Renal cortical epithelial cell (primary cell): ENCODE measurements at regions not wholly inside any gene's neighbourhood (a gene's known extent, or its start where the extent isn't known, plus 50 kb on each side); places are given as distances from the start of the nearest gene placed in this dataset.

Experiments
- DNase-seq: peaks from one replicate; pipeline ENCODE4 v3.0.0-alpha.2; 2011; ENCODE audit warnings: low read depth

DNA sequence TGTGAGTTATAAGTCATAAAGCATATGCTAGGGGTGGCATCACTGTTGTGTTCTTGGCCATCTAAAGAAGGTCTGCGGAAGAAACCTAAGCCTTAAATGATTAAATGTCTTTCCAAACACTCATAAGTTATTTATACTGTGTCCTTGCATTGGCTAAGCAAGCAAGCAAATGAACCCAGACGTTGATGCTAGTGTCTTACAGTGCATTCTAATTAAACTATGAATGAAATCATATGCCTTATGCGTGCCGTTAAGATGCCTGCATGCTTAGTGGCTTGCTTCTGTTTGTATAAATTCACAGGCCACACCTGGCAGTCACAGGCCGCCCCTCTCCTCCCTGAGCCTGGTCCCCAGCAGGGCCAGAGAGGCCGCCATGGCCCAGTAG is 49.9 kb downstream of the RIN2 start:
- no peak for DNase-seq

DNA sequence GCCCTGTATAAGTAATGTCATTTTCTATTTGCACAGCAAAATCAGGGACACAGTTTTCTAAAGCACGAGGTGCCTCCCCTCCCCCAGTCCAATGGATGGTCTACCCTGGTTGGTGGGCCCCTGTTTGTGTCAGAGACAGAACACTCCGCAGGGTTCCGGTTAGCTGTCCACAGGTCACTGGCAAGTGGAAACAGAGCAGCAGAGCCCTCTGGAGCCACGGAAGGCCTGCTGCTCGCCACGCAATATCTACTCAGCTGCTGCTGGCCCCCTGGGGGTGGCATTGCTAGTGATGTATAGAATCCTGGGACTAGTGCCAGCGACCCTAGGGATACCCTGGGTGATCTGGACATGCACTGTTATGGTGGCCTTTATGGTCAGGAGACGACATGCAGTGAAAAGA is 50.4 kb downstream of the RIN2 start:
- DNase-seq, result no peak

DNA sequence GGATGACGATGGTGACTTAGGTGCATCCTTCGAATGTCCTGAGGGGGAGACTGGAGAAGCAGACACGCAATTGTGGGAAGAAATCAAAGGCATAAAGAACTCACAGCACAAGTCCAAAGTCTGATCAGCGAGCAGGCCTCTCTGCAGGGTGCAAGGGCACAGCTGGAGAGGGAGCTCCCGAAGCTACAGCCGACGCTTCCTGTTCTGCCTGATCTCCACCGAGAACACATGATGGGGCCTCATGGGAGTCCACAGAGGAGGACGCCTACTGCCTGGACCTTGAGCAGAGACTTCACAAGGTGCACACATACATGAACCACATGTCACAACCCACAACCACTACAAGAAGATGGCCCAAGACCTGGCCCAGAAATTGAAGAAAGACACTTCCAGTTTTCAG is 51.4 kb downstream of the RIN2 start:
- DNase-seq, result no peak

DNA sequence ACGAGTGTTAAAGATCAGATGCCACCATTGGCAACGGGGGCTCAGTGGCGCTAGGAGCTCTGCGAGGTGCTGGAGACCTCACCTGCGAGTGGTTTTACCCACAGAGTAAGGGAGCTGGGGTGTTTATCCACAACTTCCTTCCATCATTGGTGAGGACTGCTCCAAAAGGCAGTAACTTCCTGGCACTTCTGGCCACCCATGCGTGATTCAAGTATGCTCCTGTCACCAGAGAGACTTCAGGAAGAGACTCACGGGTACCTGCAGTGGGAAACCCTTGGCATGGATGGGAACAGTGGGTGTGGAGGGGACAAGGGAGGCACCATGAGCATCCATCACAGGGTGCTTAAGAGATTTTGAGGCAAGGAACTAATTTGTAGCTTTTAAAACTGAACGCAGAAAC is 53.2 kb downstream of the RIN2 start:
- DNase-seq, result no peak

DNA sequence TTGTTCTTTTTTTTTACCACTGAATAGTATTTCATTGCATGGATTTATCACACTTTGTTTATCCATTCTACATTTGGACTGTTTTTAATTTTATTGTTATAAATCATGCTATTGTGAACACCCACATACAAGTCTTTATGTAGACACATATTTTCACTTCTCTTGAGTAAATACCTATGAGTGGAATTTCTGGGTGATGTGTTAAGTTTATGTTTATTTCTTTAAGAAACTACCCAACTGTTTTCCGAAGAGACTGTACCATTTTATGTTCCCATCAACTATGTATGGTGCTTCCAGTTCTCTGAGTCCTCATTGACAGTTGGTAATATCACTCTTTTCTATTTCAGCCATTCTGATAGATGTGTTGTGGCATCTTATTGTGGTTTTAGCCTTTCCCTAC is 54.0 kb downstream of the RIN2 start:
- no peak for DNase-seq

GRCh38 chr20:19812696-19813095 is 54.6 kb downstream of the RIN2 start:
- DNase-seq, result no peak

DNA sequence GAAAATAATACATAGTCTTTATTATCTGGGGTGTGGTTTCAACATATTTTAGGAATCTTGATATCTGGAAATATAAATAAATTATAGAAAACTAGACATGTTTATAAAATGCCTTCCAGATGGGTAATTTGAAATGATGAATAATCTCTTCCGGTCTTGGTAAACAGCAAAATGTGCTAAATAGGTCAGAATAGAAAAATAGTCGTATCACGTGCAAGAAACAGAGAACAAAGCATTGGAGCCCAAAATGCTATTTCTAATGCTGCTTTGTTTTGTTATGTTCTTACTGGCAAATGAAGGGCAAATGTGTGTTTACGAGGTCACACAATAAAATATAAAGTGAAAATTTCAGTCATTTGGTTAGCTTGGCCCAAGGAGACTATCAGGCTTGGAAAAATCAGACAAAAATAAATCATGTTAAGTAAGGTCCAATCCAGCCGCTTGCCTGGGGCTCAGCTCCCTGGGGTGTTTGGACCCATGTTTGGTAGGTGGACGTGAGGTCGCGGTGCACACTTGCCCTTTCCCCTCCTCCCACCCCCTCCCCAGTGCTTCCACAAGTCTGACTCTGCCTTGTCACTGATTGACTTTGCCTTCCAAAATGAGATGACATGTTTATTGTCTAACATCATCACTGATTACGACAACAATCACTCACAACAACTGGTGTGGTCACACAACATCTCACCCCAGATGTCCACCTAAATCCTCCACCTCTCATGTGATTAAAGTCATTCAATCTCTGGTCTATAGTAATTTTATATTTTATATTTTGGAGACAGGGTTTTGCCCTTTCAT is 56.0 kb downstream of the RIN2 start:
- peak; percentile 49 for DNase-seq

DNA sequence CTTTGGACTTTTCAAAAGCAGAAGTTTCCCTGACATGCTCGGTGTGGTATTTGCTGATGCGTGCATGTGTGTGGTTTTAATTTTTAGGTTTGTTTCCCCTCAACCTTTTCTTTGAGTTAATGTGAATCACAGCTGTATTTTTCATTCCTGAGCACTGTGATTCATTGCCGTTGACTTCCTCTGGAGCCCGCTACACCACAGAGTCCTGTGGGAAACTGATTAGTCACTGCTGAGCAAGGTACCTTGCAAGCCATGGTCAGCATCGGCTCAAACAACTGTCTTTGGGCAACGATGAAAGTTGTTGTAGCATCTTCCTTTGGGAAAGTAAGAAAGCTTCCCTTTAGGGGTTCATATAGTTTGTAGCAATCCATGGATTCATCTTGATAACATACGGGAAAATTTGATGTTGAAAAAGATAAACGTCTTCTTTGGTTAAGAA is 57.5 kb downstream of the RIN2 start:
- DNase-seq, result peak; percentile 99

- peak; percentile 79 for DNase-seq
Measured at GRCh38 chr20:19816386-19816785, 58.3 kb downstream of the RIN2 start.

DNA sequence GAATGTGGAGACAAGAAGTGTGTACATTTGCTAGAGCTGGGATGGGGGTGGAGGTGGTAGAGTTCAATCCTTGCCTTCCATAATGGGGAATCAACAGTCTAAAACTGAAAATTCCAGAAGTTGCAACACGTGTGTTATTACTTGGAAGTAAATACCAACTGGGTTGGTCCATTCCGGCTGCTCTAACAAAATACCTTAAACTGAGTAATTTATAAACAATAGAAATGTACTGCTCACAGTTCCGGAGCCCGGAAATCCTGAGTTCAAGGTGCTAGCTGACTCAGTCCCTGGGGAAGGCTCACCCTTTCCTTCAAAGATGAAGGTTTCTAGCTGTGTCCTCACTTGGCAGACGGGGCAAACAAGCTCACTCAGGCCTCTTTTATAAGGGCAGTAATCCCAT is 59.0 kb downstream of the RIN2 start:
- peak; percentile 96 for DNase-seq

- no peak for DNase-seq
Measured at GRCh38 chr20:19819149-19819548, 61.1 kb downstream of the RIN2 start.

DNA sequence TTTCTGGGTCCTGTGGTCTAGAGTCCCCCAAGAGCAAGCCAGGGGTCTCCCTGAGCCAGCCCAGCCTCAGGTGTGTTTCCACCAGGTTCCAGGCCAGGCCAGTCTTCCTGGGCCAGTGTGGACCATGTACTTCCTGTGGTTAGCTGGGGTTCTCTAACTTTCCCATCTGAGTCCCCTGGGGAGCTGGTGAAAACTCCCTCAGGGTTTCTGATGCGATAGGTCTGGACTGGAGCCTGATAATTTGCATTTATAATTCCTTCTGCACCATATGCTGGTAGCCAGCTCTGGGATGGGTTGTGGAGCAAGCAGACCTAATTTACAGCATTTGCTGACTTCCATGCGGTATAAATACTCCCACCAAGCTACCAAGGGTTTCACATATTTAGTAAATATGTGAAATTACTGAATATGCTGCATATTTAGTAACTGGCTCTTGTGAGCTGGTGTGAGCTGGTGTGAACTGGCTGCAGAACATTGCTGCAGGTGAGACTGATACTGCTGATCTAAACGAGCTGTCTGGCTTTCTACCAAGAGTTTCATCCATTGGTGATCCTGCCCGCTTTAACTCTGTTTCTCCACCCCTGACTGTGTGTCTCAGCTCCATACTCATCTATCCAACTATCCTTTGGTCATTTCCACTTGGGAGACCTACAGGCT is 62.6 kb downstream of the RIN2 start:
- DNase-seq, result peak; percentile 23

DNA sequence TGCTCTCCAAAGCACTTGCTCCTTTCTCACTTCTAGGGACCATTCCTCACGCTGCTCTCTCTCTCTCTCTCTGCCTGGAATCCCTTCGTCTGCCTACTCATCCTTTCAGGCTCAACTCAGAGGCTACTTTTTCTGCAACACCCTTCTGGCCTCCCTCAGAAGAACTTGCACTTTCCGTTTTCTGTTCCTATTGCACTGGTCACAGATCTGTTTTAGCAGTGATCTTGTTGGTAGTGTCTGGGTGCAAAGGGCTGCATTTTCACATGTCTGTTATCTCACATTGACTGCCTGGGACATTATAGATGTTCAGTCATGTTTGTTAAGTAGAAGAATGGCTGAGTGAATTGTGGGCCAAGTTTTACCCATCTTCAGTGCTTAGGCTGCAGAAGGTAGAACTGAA is 63.5 kb downstream of the RIN2 start:
- no peak for DNase-seq

GRCh38 chr20:19823216-19823615 is 65.2 kb downstream of the RIN2 start:
- DNase-seq, result no peak

GRCh38 chr20:19823971-19824370 is 65.9 kb downstream of the RIN2 start:
- no peak for DNase-seq

DNA sequence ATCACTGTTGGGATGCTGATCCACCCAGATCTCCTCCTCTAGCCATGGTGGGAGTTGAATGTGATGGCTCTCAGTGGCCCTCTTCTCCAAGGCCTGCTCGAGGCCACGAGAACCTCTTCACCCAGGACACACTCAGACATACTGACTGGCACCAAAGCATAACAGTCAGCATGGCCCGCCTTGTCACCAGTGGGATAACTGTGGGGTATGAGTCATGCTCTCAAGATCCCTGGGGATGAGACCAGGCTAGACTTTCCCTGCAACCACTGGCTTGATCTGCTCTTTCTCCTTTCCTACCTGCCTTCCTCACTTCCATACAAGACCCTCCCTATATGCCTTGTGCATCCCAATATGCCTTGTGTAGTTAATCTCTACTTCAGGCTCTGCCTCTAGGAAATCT is 66.8 kb downstream of the RIN2 start:
- no peak for DNase-seq

GRCh38 chr20:19826179-19826914 is 68.3 kb downstream of the RIN2 start:
- no peak for DNase-seq

- no peak for DNase-seq
Measured at GRCh38 chr20:19827818-19828217, 69.8 kb downstream of the RIN2 start.

DNA sequence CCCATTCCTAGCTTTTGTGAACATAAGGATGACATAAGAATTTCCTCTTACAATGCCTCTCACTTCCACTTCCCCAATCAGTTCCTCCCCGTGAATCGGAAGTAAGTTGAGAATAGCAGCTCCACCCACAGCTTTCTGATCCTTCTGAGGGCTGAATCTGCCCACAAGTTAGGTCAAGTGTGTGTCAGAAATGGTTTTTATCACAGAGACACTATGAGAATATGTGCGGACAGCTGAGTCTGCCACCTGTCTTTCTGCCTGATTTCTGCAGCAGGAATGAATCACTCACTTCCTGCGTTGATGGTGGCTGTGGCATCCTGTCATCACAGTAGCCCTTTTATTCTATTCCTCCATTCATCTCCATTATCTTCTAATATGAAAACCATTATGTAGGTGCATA is 70.2 kb downstream of the RIN2 start:
- DNase-seq, result peak; percentile 38

DNA sequence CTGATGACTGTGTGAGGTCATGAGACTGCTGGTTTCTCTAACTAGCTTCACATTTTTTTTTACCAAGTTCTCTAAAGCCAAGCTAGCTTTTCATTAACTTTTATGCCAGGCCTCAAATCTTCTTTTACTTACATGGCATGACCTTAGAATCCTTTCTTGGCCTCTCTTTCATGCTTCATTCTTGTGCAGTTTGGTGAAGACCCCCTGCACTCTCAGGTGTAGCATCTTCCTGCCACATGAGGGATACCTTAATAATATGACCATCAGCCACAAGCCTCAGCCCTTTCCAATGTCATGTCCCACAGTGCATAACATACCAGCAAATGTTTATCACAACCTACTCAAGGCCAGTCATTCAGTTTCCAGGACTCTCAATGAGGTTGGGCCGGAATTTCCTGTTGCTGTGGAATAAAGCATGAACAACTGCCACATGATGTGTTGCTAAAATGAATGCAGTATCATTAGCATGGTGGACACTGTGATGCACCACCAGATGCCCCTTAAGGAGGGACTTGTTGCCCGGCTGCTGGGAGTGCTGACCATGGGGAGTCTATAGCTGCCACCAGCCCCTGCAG is 72.2 kb downstream of the RIN2 start:
- peak; percentile 83 for DNase-seq

GRCh38 chr20:19832875-19833274 is 74.8 kb downstream of the RIN2 start:
- no peak for DNase-seq

DNA sequence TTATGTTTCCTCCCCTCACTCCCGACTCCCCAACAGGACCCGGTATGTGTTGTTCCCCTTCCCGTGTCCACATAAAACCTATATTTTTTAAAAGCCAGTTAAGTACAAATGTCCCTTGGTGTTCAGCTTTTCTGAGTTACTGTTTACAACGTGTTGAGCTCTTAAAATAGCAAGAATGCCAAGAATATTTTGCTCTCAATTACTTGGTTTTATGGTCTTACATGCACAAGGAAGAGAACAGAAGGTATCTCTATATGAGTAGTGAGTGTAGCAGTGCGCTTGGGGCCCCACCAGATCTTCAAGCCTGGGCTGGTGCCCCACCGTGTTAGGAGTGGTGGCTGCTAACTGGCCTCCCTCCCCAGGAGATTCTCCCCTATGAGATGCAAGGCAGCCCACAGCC is 75.3 kb downstream of the RIN2 start:
- no peak for DNase-seq

GRCh38 chr20:19834287-19834686 is 76.2 kb downstream of the RIN2 start:
- no peak for DNase-seq
